SU-DHL-6 (cell line): ENCODE measurements at regions not wholly inside any gene's neighbourhood (a gene's known extent, or its start where the extent isn't known, plus 50 kb on each side); places are given as distances from the start of the nearest gene placed in this dataset.

Experiments
- H2AFZ ChIP-seq: fragments of 200-600 bp; sonication (generic); 2 replicates; pipeline ENCODE4 v1.6.1; 2014; ENCODE audit warnings: low read depth, mild to moderate bottlenecking, moderate library complexity, mixed read lengths, antibody characterized with exemption, low read length; ENCODE audit not compliant: severe bottlenecking
- H3F3A ChIP-seq: fragments of 200-600 bp; shearing (Covaris generic); 2 replicates; pipeline ENCODE4 v1.6.0; 2016; ENCODE audit warnings: antibody characterized with exemption, mild to moderate bottlenecking; ENCODE audit not compliant: insufficient read depth
- H3K27ac ChIP-seq: fragments of 200-600 bp; sonication (generic); 2 replicates; pipeline ENCODE4 v1.5.1; 2016; ENCODE audit warnings: low read depth, mild to moderate bottlenecking, low read length, moderate library complexity, mixed read lengths
- H3K27me3 ChIP-seq: fragments of 200-600 bp; sonication (generic), shearing (Covaris generic); 2 replicates; pipeline ENCODE4 v1.6.0; 2014; ENCODE audit warnings: mild to moderate bottlenecking, low read length
- H3K36me3 ChIP-seq: fragments of 200-600 bp; sonication (generic); 2 replicates; pipeline ENCODE4 v1.6.1; 2014; ENCODE audit warnings: mild to moderate bottlenecking, low read length, mixed read lengths
- H3K4me2 ChIP-seq: fragments of 300-600, 200-600 bp; shearing (Covaris generic), sonication (generic); 2 replicates; pipeline ENCODE4 v1.6.0; 2014; ENCODE audit warnings: low read length, low read depth, mild to moderate bottlenecking; ENCODE audit not compliant: poor library complexity, severe bottlenecking
- H3K4me3 ChIP-seq: fragments of 200-600 bp; sonication (generic); 2 replicates; pipeline ENCODE4 v1.5.1; 2014; ENCODE audit warnings: antibody characterized with exemption, low read length, mild to moderate bottlenecking, mixed read lengths; ENCODE audit not compliant: insufficient read depth, poor library complexity, severe bottlenecking
- H3K79me2 ChIP-seq: fragments of 200-600 bp; sonication (generic); 2 replicates; pipeline ENCODE4 v1.6.1; 2014; ENCODE audit warnings: mild to moderate bottlenecking, low read length, moderate library complexity; ENCODE audit not compliant: insufficient read depth
- H3K9ac ChIP-seq: fragments of 200-600 bp; sonication (generic); 2 replicates; pipeline ENCODE4 v1.7.0; 2014; ENCODE audit warnings: mild to moderate bottlenecking, low read length
- H3K9me2 ChIP-seq: fragments of 200-600 bp; sonication (generic); replicated peaks from 2 replicates; pipeline ENCODE4 v1.6.1; 2014; ENCODE audit warnings: low read length; ENCODE audit not compliant: insufficient read depth
- H3K9me3 ChIP-seq: fragments of 200-600 bp; sonication (generic); 2 replicates; pipeline ENCODE4 v1.6.1; 2014; ENCODE audit warnings: low read length, mixed read lengths; ENCODE audit not compliant: insufficient read depth
- H4K20me1 ChIP-seq: fragments of 200-600 bp; sonication (generic); 2 replicates; pipeline ENCODE4 v1.6.1; 2014; ENCODE audit warnings: low read depth, mild to moderate bottlenecking, antibody characterized with exemption, low read length, moderate library complexity, mixed read lengths
- EZH2phosphoT487 ChIP-seq: fragments of 200-600 bp; sonication (generic), shearing (Covaris generic); conservative IDR thresholded peaks from 2 replicates; pipeline ENCODE4 v1.6.1; 2018; ENCODE audit warnings: mild to moderate bottlenecking, antibody characterized with exemption, low read length, moderate library complexity, mixed read lengths
- TF ChIP-seq, protein P1 (sequence below): fragments of 200-600 bp; sonication (generic); IDR thresholded peaks from one replicate; pipeline ENCODE4 v1.5.1; 2017; ENCODE audit warnings: antibody characterized with exemption, mild to moderate bottlenecking, low read length, moderate library complexity; ENCODE audit not compliant: insufficient read depth, poor library complexity, severe bottlenecking

DNA sequence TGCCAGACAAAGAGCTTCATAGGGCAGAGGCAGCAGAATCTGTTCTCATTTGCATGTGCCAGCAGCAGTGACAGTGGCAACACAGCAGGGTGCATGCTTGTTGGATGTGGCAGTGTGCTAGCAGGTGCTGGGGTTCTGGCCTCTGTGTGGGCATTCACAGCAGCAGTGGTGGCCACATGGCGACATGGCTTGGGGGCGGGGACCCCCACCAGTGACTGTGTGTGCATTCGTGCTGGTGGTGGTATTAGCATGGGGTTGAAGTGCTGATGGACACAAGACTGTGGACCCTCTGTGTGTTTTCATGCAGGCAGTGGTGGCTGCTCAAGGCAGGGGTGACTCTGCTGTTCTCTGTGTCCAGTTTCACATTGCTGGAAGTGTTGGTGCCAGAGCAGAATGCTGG, 183.2 kb upstream of the PDE4D start:
- Histone ChIP-seq H3K27ac (no peak overlapping the region), H3K9me2 (no peaks in the 10 kb centered on the region), H3K9ac (no peak overlapping the region), H3K4me2 (no peak overlapping the region), H4K20me1 (no peaks in the 10 kb centered on the region), H3K36me3 (no peaks in the 10 kb centered on the region), H3F3A (no peaks in the 10 kb centered on the region), H3K27me3 (no peaks in the 10 kb centered on the region), H3K4me3 (no peak overlapping the region), H3K79me2 (no peaks in the 10 kb centered on the region), H2AFZ (no peak overlapping the region), H3K9me3 (no peaks in the 10 kb centered on the region; the same call in 1 of the 2 replicates)
- TF ChIP-seq, protein P1, sequence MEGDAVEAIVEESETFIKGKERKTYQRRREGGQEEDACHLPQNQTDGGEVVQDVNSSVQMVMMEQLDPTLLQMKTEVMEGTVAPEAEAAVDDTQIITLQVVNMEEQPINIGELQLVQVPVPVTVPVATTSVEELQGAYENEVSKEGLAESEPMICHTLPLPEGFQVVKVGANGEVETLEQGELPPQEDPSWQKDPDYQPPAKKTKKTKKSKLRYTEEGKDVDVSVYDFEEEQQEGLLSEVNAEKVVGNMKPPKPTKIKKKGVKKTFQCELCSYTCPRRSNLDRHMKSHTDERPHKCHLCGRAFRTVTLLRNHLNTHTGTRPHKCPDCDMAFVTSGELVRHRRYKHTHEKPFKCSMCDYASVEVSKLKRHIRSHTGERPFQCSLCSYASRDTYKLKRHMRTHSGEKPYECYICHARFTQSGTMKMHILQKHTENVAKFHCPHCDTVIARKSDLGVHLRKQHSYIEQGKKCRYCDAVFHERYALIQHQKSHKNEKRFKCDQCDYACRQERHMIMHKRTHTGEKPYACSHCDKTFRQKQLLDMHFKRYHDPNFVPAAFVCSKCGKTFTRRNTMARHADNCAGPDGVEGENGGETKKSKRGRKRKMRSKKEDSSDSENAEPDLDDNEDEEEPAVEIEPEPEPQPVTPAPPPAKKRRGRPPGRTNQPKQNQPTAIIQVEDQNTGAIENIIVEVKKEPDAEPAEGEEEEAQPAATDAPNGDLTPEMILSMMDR = no peak
- no peak for TF ChIP-seq EZH2phosphoT487

DNA sequence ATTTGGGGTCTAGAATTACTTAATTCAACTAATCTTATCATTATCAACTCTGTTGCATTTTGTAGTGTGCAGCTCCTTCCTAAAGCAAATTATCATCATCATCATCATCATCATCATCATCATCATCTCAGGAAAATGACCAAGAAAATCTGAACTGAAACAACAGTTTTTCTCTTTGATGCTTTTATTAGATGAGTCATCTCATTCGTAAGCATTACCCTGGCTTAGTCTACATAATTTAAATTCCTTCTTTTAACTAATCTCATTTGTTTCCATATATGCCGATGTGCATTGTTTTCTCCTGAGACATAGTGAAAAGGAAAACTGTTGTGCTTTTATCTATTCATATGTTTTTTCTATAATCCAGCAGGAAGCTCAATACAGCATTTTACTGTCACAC, 173.0 kb upstream of the PDE4D start:
- Histone ChIP-seq H3K27me3 (no peaks in the 10 kb centered on the region), H3K79me2 (no peaks in the 10 kb centered on the region), H3F3A (no peaks in the 10 kb centered on the region), H3K36me3 (no peaks in the 10 kb centered on the region), H3K9me3 (no peaks in the 10 kb centered on the region), H3K9me2 (no peaks in the 10 kb centered on the region), H4K20me1 (no peaks in the 10 kb centered on the region), H3K27ac (no peak overlapping the region), H2AFZ (no peak overlapping the region), H3K4me2 (no peak overlapping the region), H3K4me3 (no peak overlapping the region), H3K9ac (no peak overlapping the region)
- TF ChIP-seq EZH2phosphoT487 = no peak
- TF ChIP-seq, protein P1 = no peak

DNA sequence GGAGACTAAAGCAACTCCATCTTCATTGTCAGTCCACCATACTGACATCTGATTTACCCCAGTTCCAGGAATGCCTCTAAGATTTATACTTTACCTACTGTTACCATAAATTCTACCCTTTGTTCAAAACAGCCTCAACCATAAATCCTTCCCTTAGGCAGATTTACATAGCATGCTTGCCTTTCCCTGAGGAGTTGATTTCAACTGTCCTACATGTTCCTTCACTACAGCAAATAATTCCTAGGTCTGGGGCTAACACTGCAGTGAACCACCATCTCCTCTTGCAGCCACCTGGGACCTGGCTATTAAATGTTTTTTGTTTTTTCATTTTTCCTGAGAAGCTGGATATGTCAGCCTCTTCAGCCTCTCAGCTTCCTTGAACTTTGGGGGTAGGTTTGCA, 166.9 kb upstream of the PDE4D start:
- Histone ChIP-seq H3K9ac (no peak overlapping the region), H4K20me1 (no peaks in the 10 kb centered on the region), H3F3A (no peaks in the 10 kb centered on the region), H3K27me3 (no peaks in the 10 kb centered on the region), H3K9me2 (no peaks in the 10 kb centered on the region), H2AFZ (no peak overlapping the region), H3K9me3 (no peaks in the 10 kb centered on the region), H3K27ac (no peak overlapping the region), H3K36me3 (no peaks in the 10 kb centered on the region), H3K79me2 (no peaks in the 10 kb centered on the region), H3K4me3 (no peak overlapping the region), H3K4me2 (no peak overlapping the region)
- no peak for TF ChIP-seq EZH2phosphoT487
- TF ChIP-seq, protein P1 = no peak

DNA sequence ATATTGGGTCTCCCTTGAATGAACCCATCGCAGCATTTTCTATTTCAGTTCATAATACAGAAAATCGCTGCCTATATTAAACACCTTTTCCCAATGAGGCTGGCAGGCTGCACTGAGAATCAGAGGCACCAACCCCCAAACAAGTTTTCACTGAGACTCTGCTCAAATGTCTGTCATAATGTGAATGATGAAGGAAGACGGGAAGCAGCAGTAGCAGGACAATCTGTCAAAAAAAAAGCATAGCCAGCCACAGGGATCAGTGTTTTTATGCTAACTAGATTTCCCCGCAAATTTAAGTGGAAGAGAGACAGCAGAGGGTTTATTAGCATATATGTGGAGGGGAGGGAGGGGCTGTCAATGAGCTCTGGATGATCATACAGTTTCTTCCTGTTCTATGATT, 162.7 kb upstream of the PDE4D start:
- Histone ChIP-seq H3K27me3 (no peaks in the 10 kb centered on the region), H3F3A (no peaks in the 10 kb centered on the region), H3K79me2 (no peaks in the 10 kb centered on the region), H3K4me3 (no peak overlapping the region), H2AFZ (no peak overlapping the region), H3K9ac (no peak overlapping the region), H3K9me3 (no peaks in the 10 kb centered on the region), H3K27ac (no peak overlapping the region), H3K9me2 (no peaks in the 10 kb centered on the region), H4K20me1 (no peaks in the 10 kb centered on the region), H3K4me2 (no peak overlapping the region), H3K36me3 (no peaks in the 10 kb centered on the region)
- no peak for TF ChIP-seq EZH2phosphoT487
- TF ChIP-seq, protein P1 = no peak
